Osteoblast (primary cell): ENCODE measurements at regions not wholly inside any gene's neighbourhood (a gene's known extent, or its start where the extent isn't known, plus 50 kb on each side); places are given as distances from the start of the nearest gene placed in this dataset.

Source experiments
- DNase-seq: peaks from one replicate; pipeline ENCODE4 v3.0.0; 2011; ENCODE audit warnings: low spot score, mixed read lengths; ENCODE audit not compliant: insufficient read length; ENCODE audit errors: missing footprints
- H2AFZ ChIP-seq: 2 replicates; pipeline ENCODE4 v1.6.0; 2011; ENCODE audit warnings: mild to moderate bottlenecking, low read length
- H3K27ac ChIP-seq: 2 replicates; pipeline ENCODE4 v1.5.1; 2011; ENCODE audit warnings: mild to moderate bottlenecking, low read depth, low read length, moderate library complexity
- H3K27me3 ChIP-seq: 2 replicates; pipeline ENCODE4 v1.6.0; 2012; ENCODE audit warnings: mild to moderate bottlenecking, control low read depth, inconsistent platforms, low read length, moderate library complexity; ENCODE audit not compliant: insufficient read depth
- H3K36me3 ChIP-seq: 2 replicates; pipeline ENCODE4 v1.5.1; 2011; ENCODE audit warnings: mild to moderate bottlenecking, low read length, control low read depth, moderate library complexity; ENCODE audit not compliant: insufficient read depth
- H3K4me1 ChIP-seq: 2 replicates; pipeline ENCODE4 v1.5.1; 2011; ENCODE audit warnings: mild to moderate bottlenecking, low read length, control low read depth, moderate library complexity; ENCODE audit not compliant: insufficient read depth
- H3K4me2 ChIP-seq: 2 replicates; pipeline ENCODE4 v1.6.0; 2011; ENCODE audit warnings: mild to moderate bottlenecking, low read length; ENCODE audit not compliant: insufficient read depth
- H3K4me3 ChIP-seq: fragments of 200-600 bp; sonication (generic); 3 replicates; pipeline ENCODE4 v1.5.1; 2012; ENCODE audit warnings: mild to moderate bottlenecking, low read length, inconsistent platforms; ENCODE audit not compliant: insufficient read depth
- H3K79me2 ChIP-seq: 2 replicates; pipeline ENCODE4 v1.6.0; 2012; ENCODE audit warnings: mild to moderate bottlenecking, low read length, control low read depth, inconsistent platforms; ENCODE audit not compliant: insufficient read depth
- H3K9me3 ChIP-seq: 2 replicates; pipeline ENCODE4 v1.5.1; 2011; ENCODE audit warnings: low read depth, low read length, control low read depth
- H4K20me1 ChIP-seq: 2 replicates; pipeline ENCODE4 v1.6.0; 2012; ENCODE audit warnings: mild to moderate bottlenecking, low read length, control low read depth; ENCODE audit not compliant: insufficient read depth
- TF ChIP-seq, protein P1 (sequence below): IDR thresholded peaks from 2 replicates; pipeline ENCODE4 v1.5.1; 2011; ENCODE audit warnings: mild to moderate bottlenecking, low read depth, low read length, moderate library complexity; ENCODE audit errors: extremely low read depth

DNA sequence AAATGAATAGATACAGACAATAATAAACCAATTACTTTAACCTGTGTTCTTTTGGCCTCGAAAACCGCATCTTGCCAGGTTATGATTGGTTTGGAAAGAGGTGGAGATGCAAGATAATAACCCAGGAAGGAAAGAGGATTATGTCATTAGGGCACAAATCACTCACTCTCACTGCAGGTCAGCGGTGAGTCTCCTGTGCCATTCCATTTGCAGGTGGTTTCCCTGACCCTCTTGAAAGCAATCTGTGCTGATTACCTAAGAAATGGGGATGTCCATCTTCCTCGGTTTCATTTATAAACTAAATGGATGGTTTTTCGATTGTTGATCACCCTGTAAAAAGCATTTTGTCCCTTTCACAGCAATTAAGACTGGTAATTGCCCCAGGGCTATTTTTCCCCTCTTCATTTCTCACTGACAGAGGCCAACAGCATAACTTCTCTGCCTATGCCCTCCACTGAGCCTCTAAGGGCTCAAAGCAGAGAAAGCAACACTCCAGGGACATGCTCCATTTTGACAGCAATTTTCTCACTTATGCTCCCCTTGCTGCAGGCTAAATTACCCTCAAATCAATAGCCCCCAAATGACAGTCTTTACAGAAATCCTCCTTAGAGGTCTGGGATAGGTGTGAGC lies 257.5 kb downstream of the IPMK start:
- H4K20me1 ChIP-seq: no peaks in the 10 kb centered on the region
- H3K27me3 ChIP-seq: peaks cover 3% of the 10 kb centered on the region
- no peak overlapping the region for H3K27ac ChIP-seq
- no peaks in the 10 kb centered on the region for H3K79me2 ChIP-seq
- H3K36me3 ChIP-seq: no peaks in the 10 kb centered on the region
- no peak for DNase-seq
- no peak overlapping the region for H3K4me2 ChIP-seq
- H3K4me3 ChIP-seq: no peak overlapping the region
- TF ChIP-seq, protein P1, sequence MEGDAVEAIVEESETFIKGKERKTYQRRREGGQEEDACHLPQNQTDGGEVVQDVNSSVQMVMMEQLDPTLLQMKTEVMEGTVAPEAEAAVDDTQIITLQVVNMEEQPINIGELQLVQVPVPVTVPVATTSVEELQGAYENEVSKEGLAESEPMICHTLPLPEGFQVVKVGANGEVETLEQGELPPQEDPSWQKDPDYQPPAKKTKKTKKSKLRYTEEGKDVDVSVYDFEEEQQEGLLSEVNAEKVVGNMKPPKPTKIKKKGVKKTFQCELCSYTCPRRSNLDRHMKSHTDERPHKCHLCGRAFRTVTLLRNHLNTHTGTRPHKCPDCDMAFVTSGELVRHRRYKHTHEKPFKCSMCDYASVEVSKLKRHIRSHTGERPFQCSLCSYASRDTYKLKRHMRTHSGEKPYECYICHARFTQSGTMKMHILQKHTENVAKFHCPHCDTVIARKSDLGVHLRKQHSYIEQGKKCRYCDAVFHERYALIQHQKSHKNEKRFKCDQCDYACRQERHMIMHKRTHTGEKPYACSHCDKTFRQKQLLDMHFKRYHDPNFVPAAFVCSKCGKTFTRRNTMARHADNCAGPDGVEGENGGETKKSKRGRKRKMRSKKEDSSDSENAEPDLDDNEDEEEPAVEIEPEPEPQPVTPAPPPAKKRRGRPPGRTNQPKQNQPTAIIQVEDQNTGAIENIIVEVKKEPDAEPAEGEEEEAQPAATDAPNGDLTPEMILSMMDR: no peak
- H3K4me1 ChIP-seq: no peaks in the 10 kb centered on the region
- H3K9me3 ChIP-seq: no peaks in the 10 kb centered on the region
- H2AFZ ChIP-seq: no peak overlapping the region

DNA sequence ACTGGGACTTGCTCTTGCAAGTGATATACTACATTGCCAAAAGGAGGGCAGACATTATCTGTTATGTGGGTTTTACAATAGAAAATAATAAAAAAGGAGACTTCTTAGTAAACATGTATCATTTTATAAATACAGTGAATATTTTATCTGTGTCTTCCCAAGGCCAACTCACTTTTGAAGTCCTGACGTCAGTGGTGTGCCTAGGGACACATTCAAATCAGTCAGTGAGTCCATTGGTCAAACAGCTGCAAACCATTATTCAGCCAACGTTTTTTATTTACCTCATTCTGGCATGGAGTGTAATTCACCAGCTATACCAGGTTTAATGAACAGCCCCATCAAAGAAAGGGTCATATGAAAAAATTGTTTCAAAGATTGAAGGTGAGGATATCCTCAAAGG lies 263.7 kb downstream of the IPMK start:
- Histone ChIP-seq H3K27ac (no peak overlapping the region), H3K36me3 (no peaks in the 10 kb centered on the region), H2AFZ (no peak overlapping the region), H3K4me1 (no peaks in the 10 kb centered on the region), H4K20me1 (no peaks in the 10 kb centered on the region), H3K79me2 (no peaks in the 10 kb centered on the region), H3K9me3 (no peaks in the 10 kb centered on the region), H3K4me2 (no peak overlapping the region), H3K27me3 (peaks cover 3% of the 10 kb centered on the region), H3K4me3 (no peak overlapping the region)
- TF ChIP-seq, protein P1: no peak
- DNase-seq: no peak

DNA sequence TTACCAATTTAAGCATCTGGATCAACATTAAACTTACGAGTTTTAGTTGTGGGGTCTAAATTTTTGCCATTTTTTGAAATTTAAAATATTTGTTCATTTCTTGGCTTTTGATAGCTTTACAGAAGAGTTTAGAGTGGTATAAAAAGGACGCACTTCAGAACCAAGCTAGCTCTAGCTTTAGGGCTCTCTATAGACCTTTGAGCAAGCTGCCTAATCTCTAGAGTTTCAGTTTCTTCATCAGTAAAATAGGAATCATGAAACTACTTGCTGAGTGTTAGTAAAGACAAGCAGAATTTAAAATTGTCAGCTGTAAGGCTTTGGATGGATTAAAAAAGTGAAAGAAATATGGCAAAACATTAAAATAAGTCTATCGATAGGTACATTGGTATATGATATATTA lies 266.5 kb downstream of the IPMK start:
- no peaks in the 10 kb centered on the region for H3K4me1 ChIP-seq
- TF ChIP-seq, protein P1: no peak
- no peaks in the 10 kb centered on the region for H3K27me3 ChIP-seq
- H2AFZ ChIP-seq: no peak overlapping the region
- H3K79me2 ChIP-seq: no peaks in the 10 kb centered on the region
- no peaks in the 10 kb centered on the region for H3K36me3 ChIP-seq
- H3K27ac ChIP-seq: no peak overlapping the region
- DNase-seq: no peak
- no peaks in the 10 kb centered on the region for H3K9me3 ChIP-seq
- H3K4me2 ChIP-seq: no peak overlapping the region
- no peak overlapping the region for H3K4me3 ChIP-seq
- no peaks in the 10 kb centered on the region for H4K20me1 ChIP-seq

DNA sequence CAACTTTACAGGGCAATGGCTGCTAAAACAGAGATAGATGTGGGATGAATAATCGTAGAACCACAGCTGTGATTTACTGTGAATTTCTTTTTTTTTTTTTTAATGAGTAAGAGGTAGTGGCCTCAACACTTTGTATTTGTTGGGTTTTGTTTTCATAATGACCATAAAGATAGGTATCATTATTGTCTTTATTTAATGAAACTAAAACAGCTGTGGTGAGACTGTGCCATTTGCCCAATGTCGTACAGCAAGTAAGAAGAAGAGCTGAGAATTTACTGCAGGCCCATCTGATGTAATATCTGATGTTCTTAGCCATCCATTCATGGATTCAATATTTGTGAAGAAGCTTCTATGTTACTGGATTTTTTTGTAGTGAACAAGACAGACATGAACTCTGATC lies 271.2 kb downstream of the IPMK start:
- H3K4me3 ChIP-seq: no peak overlapping the region

More for the DNA sequence above, 271.2 kb downstream of the IPMK start:
- Histone ChIP-seq H3K9me3 (no peaks in the 10 kb centered on the region), H3K79me2 (no peaks in the 10 kb centered on the region), H3K4me2 (no peak overlapping the region), H3K27ac (no peak overlapping the region), H3K36me3 (no peaks in the 10 kb centered on the region), H3K4me1 (peaks cover 5% of the 10 kb centered on the region), H4K20me1 (no peaks in the 10 kb centered on the region), H2AFZ (no peak overlapping the region), H3K27me3 (no peaks in the 10 kb centered on the region)
- no peak for DNase-seq
- TF ChIP-seq, protein P1: no peak
